GM12878 (cell line): ENCODE measurements at regions not wholly inside any gene's neighbourhood (a gene's known extent, or its start where the extent isn't known, plus 50 kb on each side); places are given as distances from the start of the nearest gene placed in this dataset.

Experiments used
- ATAC-seq: fragments of 200-7000 bp; cut with Tn5 transposase; 3 replicates; pipeline ENCODE4 v1.9.1; 2020; ENCODE audit warnings: mild to moderate bottlenecking, moderate library complexity
- BruUV-seq: library from RNA; stranded (reverse); fragments of 400-500 nt; replicated peaks from 2 replicates; lab custom pipeline; 2021; lab: Mats Ljungman, UMichigan
- CTCF ChIA-PET: fragments of 300-600 bp; sonication (Branson Sonifier 250); formaldehyde crosslinking; extraction: SDS; loops from one replicate; lab custom pipeline; 2021; ENCODE audit warnings: inconsistent platforms; lab: Yijun Ruan, JAX
- POLR2A ChIA-PET: fragments of 350-600 bp; formaldehyde crosslinking; extraction: SDS; loops from one replicate; lab custom pipeline; 2021; ENCODE audit warnings: inconsistent platforms; lab: Charles Lee
- RAD21 ChIA-PET: fragments of 300-600 bp; sonication (Branson Sonifier 250); formaldehyde crosslinking; loops from one replicate; lab custom pipeline; 2023; ENCODE audit warnings: antibody characterized with exemption; ENCODE audit not compliant: unreplicated experiment; lab: Charles Lee
- SMC1A ChIA-PET: fragments of 300-600 bp; sonication (Branson Sonifier 250); formaldehyde crosslinking; loops from one replicate; lab custom pipeline; 2023; ENCODE audit not compliant: unreplicated experiment, uncharacterized antibody; lab: Charles Lee
- DNase-seq: peaks from one replicate; pipeline ENCODE4 v3.0.0-alpha.2; 2011; ENCODE audit warnings: low read depth, low spot score
- FAIRE-seq: peaks from 3 replicates; lab custom pipeline; 2011; peaks lifted over from hg19 to GRCh38; lab: Jason Lieb, UNC
- H2AFZ ChIP-seq: 2 replicates; pipeline ENCODE4 v1.6.0; 2011; ENCODE audit warnings: low read depth, low read length, control low read depth; ENCODE audit not compliant: control insufficient read depth
- H3K27ac ChIP-seq: 2 replicates; pipeline ENCODE4 v1.5.1; 2011; ENCODE audit warnings: control low read depth; ENCODE audit not compliant: control insufficient read depth, insufficient read depth
- H3K27me3 ChIP-seq, 2 experiments: replicated peaks in 1 of 2; 2 replicates each; pipeline versions ENCODE4 v1.6.0 to v1.6.1; 2011; ENCODE audit warnings: low read length in 1 of 2; ENCODE audit not compliant: control insufficient read depth in 2 of 2, insufficient read depth in 2 of 2
- H3K36me3 ChIP-seq, 2 experiments: 2 replicates each; pipeline ENCODE4 v1.5.1; 2011; ENCODE audit warnings: low read length in 1 of 2; ENCODE audit not compliant: control insufficient read depth in 2 of 2, insufficient read depth in 2 of 2
- H3K4me1 ChIP-seq: 2 replicates; pipeline ENCODE4 v1.6.1; 2011; ENCODE audit warnings: mild to moderate bottlenecking, low read length, moderate library complexity, mixed read lengths; ENCODE audit not compliant: control insufficient read depth, insufficient read depth
- H3K4me2 ChIP-seq: 2 replicates; pipeline ENCODE4 v1.6.0; 2011; ENCODE audit warnings: control low read depth; ENCODE audit not compliant: control insufficient read depth, insufficient read depth
- H3K4me3 ChIP-seq: fragments of 200-600 bp; sonication (generic); 2 replicates; pipeline ENCODE4 v1.5.1; 2016
- H3K79me2 ChIP-seq: 2 replicates; pipeline ENCODE4 v1.6.0; 2011; ENCODE audit warnings: low read length; ENCODE audit not compliant: control insufficient read depth, insufficient read depth
- H3K9ac ChIP-seq: 2 replicates; pipeline ENCODE4 v1.8.0; 2011; ENCODE audit warnings: low read length, control low read depth, mixed read lengths; ENCODE audit not compliant: control insufficient read depth, insufficient read depth
- H3K9me3 ChIP-seq: replicated peaks from 3 replicates; pipeline ENCODE4 v1.5.1; 2011; ENCODE audit warnings: mild to moderate bottlenecking, low read length; ENCODE audit not compliant: control insufficient read depth, insufficient read depth
- H4K20me1 ChIP-seq: 2 replicates; pipeline ENCODE4 v1.6.0; 2011; ENCODE audit not compliant: control insufficient read depth, insufficient read depth
- ASH2L ChIP-seq: fragments of 300-600, 200-600 bp; sonication (generic); IDR thresholded peaks from 2 replicates; pipeline ENCODE4 v1.6.1; 2017; ENCODE audit warnings: low read depth, mild to moderate bottlenecking, borderline replicate concordance
- KAT2A ChIP-seq: conservative IDR thresholded peaks from 2 replicates; pipeline ENCODE4 v1.6.1; 2011; ENCODE audit warnings: low read depth, low read length; ENCODE audit not compliant: control insufficient read depth
- NFXL1 ChIP-seq: fragments of 450-650 bp; IDR thresholded peaks from 2 replicates; pipeline ENCODE4 v1.6.1; 2017; ENCODE audit warnings: antibody characterized with exemption, mild to moderate bottlenecking, borderline replicate concordance
- NFYA ChIP-seq: IDR thresholded peaks from 2 replicates; pipeline ENCODE4 v1.6.1; 2011; ENCODE audit warnings: low read depth, mild to moderate bottlenecking, low read length, improper control_type of control experiment, borderline replicate concordance
- POLR2A ChIP-seq: IDR thresholded peaks from 2 replicates; pipeline ENCODE4 v1.6.1; 2011; ENCODE audit warnings: low read depth, mild to moderate bottlenecking, low read length
- RELA ChIP-seq: fragments of 450-650 bp; IDR thresholded peaks from 2 replicates; pipeline ENCODE4 v1.8.0; 2014; ENCODE audit warnings: borderline replicate concordance; ENCODE audit not compliant: partially characterized antibody
- STAT3 ChIP-seq: IDR thresholded peaks from 2 replicates; pipeline ENCODE4 v1.6.1; 2011; ENCODE audit warnings: low read depth, low read length, improper control_type of control experiment
- YY1 ChIP-seq: IDR thresholded peaks from 2 replicates; pipeline ENCODE4 v1.6.1; 2011; ENCODE audit warnings: low read depth, mild to moderate bottlenecking, low read length
- WGBS: methylation state at CpG from one replicate; pipeline ENCODE4 v1.1.6; 2016; ENCODE audit warnings: low lambda C conversion rate; ENCODE audit not compliant: insufficient replicate concordance, insufficient coverage; ENCODE audit errors: missing lambda C conversion rate; 5-methylcytosine and 5-hydroxymethylcytosine counted together
- in situ Hi-C: fragments of 300-500 bp; cut with MboI; formaldehyde crosslinking; loops from 9 replicates; pipeline ENCODE4 v1.14.3; 2018; ENCODE audit warnings: mixed read lengths
- intact Hi-C: fragments of 100-400 bp; cut with micrococcal nuclease; formaldehyde crosslinking; loops from one replicate; pipeline ENCODE4 v1.14.2; 2022; ENCODE audit not compliant: unreplicated experiment
- TF ChIP-seq, protein P1 (sequence below): fragments of 450-650 bp; IDR thresholded peaks from 2 replicates; pipeline ENCODE4 v1.6.1; 2017; ENCODE audit warnings: antibody characterized with exemption, mild to moderate bottlenecking, moderate library complexity
- TF ChIP-seq, protein P2 (sequence below): IDR thresholded peaks from 2 replicates; pipeline ENCODE4 v1.6.1; 2012; ENCODE audit warnings: mild to moderate bottlenecking, low read depth, low read length
- TF ChIP-seq, protein P3 (sequence below): IDR thresholded peaks from 2 replicates; pipeline ENCODE4 v1.6.1; 2011; ENCODE audit warnings: low read depth, mild to moderate bottlenecking, low read length, moderate library complexity, borderline replicate concordance; ENCODE audit errors: extremely low read depth

DNA sequence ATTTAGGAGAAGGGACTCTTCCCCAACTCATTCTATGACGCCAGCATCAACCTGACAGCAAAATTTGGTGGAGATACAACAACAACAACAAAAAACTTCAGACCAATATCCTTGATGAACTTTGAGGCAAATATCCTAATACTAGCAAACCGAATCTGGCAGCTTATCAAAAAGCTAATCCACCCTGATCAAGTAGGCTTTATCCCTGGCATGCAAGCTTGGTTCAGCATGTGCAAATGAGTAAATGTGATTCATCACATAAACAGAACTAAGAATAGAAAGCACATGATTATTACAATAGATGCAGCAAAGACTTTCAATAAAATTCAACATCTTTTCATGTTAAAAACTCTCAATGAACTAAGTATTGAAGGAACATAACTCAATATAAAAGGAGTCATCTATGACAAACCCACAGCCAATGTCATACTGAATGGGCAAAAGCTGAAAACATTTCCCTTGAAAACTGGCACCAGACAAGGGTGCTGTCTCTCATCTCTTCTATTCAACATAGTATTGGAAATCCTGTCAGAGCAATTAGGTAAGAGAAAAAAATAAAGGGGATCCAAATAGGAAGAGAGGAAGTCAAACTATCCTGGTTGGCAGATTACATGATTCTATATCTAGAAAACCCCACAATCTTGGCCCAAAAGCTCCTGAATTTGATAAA is 233.3 kb downstream of the CCDC59 start:
- H4K20me1 ChIP-seq: no peaks in the 10 kb centered on the region
- H3K79me2 ChIP-seq: no peaks in the 10 kb centered on the region
- no peak for FAIRE-seq
- H3K27ac ChIP-seq: no peak overlapping the region
- H3K4me3 ChIP-seq: no peak overlapping the region
- BruUV-seq: no TSS peak
- H3K4me1 ChIP-seq: no peaks in the 10 kb centered on the region
- H3K9ac ChIP-seq: no peak overlapping the region
- in situ Hi-C loops (no loop called here), intact Hi-C loops (no loop called here)
- ChIA-PET SMC1A (no interaction called here), POLR2A (no interaction called here), CTCF (no interaction called here), RAD21 (no interaction called here)
- no peaks in the 10 kb centered on the region for H3K27me3 ChIP-seq
- no peaks in the 10 kb centered on the region for H3K9me3 ChIP-seq
- H2AFZ ChIP-seq: no peak overlapping the region
- no peak for TF ChIP-seq POLR2A
- no peak for TF ChIP-seq KAT2A
- no peak for TF ChIP-seq NFYA
- TF ChIP-seq, protein P1, sequence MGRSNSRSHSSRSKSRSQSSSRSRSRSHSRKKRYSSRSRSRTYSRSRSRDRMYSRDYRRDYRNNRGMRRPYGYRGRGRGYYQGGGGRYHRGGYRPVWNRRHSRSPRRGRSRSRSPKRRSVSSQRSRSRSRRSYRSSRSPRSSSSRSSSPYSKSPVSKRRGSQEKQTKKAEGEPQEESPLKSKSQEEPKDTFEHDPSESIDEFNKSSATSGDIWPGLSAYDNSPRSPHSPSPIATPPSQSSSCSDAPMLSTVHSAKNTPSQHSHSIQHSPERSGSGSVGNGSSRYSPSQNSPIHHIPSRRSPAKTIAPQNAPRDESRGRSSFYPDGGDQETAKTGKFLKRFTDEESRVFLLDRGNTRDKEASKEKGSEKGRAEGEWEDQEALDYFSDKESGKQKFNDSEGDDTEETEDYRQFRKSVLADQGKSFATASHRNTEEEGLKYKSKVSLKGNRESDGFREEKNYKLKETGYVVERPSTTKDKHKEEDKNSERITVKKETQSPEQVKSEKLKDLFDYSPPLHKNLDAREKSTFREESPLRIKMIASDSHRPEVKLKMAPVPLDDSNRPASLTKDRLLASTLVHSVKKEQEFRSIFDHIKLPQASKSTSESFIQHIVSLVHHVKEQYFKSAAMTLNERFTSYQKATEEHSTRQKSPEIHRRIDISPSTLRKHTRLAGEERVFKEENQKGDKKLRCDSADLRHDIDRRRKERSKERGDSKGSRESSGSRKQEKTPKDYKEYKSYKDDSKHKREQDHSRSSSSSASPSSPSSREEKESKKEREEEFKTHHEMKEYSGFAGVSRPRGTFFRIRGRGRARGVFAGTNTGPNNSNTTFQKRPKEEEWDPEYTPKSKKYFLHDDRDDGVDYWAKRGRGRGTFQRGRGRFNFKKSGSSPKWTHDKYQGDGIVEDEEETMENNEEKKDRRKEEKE: no peak
- TF ChIP-seq NFXL1: no peak
- TF ChIP-seq RELA: no peak
- TF ChIP-seq, protein P2, sequence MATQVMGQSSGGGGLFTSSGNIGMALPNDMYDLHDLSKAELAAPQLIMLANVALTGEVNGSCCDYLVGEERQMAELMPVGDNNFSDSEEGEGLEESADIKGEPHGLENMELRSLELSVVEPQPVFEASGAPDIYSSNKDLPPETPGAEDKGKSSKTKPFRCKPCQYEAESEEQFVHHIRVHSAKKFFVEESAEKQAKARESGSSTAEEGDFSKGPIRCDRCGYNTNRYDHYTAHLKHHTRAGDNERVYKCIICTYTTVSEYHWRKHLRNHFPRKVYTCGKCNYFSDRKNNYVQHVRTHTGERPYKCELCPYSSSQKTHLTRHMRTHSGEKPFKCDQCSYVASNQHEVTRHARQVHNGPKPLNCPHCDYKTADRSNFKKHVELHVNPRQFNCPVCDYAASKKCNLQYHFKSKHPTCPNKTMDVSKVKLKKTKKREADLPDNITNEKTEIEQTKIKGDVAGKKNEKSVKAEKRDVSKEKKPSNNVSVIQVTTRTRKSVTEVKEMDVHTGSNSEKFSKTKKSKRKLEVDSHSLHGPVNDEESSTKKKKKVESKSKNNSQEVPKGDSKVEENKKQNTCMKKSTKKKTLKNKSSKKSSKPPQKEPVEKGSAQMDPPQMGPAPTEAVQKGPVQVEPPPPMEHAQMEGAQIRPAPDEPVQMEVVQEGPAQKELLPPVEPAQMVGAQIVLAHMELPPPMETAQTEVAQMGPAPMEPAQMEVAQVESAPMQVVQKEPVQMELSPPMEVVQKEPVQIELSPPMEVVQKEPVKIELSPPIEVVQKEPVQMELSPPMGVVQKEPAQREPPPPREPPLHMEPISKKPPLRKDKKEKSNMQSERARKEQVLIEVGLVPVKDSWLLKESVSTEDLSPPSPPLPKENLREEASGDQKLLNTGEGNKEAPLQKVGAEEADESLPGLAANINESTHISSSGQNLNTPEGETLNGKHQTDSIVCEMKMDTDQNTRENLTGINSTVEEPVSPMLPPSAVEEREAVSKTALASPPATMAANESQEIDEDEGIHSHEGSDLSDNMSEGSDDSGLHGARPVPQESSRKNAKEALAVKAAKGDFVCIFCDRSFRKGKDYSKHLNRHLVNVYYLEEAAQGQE: no peak
- no peak for TF ChIP-seq YY1
- TF ChIP-seq STAT3: no peak
- no peak for TF ChIP-seq ASH2L
- TF ChIP-seq, protein P3, sequence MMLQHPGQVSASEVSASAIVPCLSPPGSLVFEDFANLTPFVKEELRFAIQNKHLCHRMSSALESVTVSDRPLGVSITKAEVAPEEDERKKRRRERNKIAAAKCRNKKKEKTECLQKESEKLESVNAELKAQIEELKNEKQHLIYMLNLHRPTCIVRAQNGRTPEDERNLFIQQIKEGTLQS: no peak
- WGBS: 0% methylated on average over 2 of the region's 2 CpGs
- no peak for ATAC-seq
- H3K4me2 ChIP-seq: no peak overlapping the region
- no peaks in the 10 kb centered on the region for H3K36me3 ChIP-seq
- DNase-seq: no peak
